Neural progenitor cell (in vitro differentiated cells): ENCODE measurements at regions not wholly inside any gene's neighbourhood (a gene's known extent, or its start where the extent isn't known, plus 50 kb on each side); places are given as distances from the start of the nearest gene placed in this dataset.

Experiments used
- DNase-seq: peaks from one replicate; pipeline ENCODE4 v3.0.0-alpha.2; 2016; ENCODE audit warnings: low spot score
- H2AFZ ChIP-seq: fragments of 200-600 bp; sonication (generic); replicated peaks from 2 replicates; pipeline ENCODE4 v1.6.1; 2016; ENCODE audit warnings: antibody characterized with exemption
- H3F3A ChIP-seq: fragments of 200-600 bp; sonication (generic); 2 replicates; pipeline ENCODE4 v1.6.1; 2016; ENCODE audit warnings: antibody characterized with exemption, low read depth
- H3K27ac ChIP-seq: fragments of 200-600 bp; sonication (generic); 2 replicates; pipeline ENCODE4 v1.5.1; 2016; ENCODE audit warnings: mild to moderate bottlenecking
- H3K27me3 ChIP-seq: fragments of 200-600 bp; sonication (generic); 2 replicates; pipeline ENCODE4 v1.6.1; 2016; ENCODE audit warnings: mild to moderate bottlenecking, moderate library complexity
- H3K36me3 ChIP-seq: fragments of 200-600 bp; sonication (generic); 2 replicates; pipeline ENCODE4 v1.5.1; 2016
- H3K4me1 ChIP-seq: fragments of 200-600 bp; sonication (generic); 2 replicates; pipeline ENCODE4 v1.6.1; 2016; ENCODE audit warnings: mixed run types
- H3K4me2 ChIP-seq: fragments of 200-600 bp; sonication (generic); 2 replicates; pipeline ENCODE4 v1.6.1; 2016
- H3K4me3 ChIP-seq: fragments of 200-600 bp; sonication (generic); 2 replicates; pipeline ENCODE4 v1.5.1; 2016
- H3K79me2 ChIP-seq: fragments of 200-600 bp; sonication (generic); 2 replicates; pipeline ENCODE4 v1.6.1; 2016; ENCODE audit warnings: low read depth
- H3K9ac ChIP-seq: fragments of 200-600 bp; sonication (generic); 2 replicates; pipeline ENCODE4 v1.6.1; 2016
- H3K9me3 ChIP-seq: fragments of 200-600 bp; sonication (generic); 2 replicates; pipeline ENCODE4 v1.5.1; 2016; ENCODE audit warnings: low read depth
- H4K20me1 ChIP-seq: fragments of 200-600 bp; sonication (generic); 2 replicates; pipeline ENCODE4 v1.6.1; 2016; ENCODE audit warnings: low read depth
- H3K27ac Mint-ChIP-seq: 3 replicates; pipeline ENCODE4 v1.8.0; 2021; ENCODE audit warnings: mixed read lengths
- H3K27me3 Mint-ChIP-seq: 2 replicates; pipeline ENCODE4 v1.8.0; 2022; ENCODE audit warnings: low read depth, mild to moderate bottlenecking, inconsistent platforms, moderate library complexity, mixed read lengths; ENCODE audit not compliant: insufficient read depth
- H3K36me3 Mint-ChIP-seq: 3 replicates; pipeline ENCODE4 v1.8.0; 2021; ENCODE audit warnings: mixed read lengths
- H3K4me1 Mint-ChIP-seq: 3 replicates; pipeline ENCODE4 v1.8.0; 2021; ENCODE audit warnings: mixed read lengths
- H3K4me3 Mint-ChIP-seq: 3 replicates; pipeline ENCODE4 v1.8.0; 2021; ENCODE audit warnings: mild to moderate bottlenecking, moderate library complexity, mixed read lengths
- H3K9me3 Mint-ChIP-seq: 3 replicates; pipeline ENCODE4 v1.8.0; 2020; ENCODE audit warnings: mixed read lengths
- EZH2 ChIP-seq: fragments of 200-600 bp; sonication (generic); IDR thresholded peaks from 2 replicates; pipeline ENCODE4 v1.6.1; 2017; ENCODE audit warnings: antibody characterized with exemption, mild to moderate bottlenecking, moderate library complexity
- EZH2phosphoT487 ChIP-seq: fragments of 200-600 bp; sonication (generic); IDR thresholded peaks from 2 replicates; pipeline ENCODE4 v1.6.1; 2017; ENCODE audit warnings: antibody characterized with exemption
- TF ChIP-seq, protein P1 (sequence below): fragments of 200-600 bp; sonication (generic); IDR thresholded peaks from 2 replicates; pipeline ENCODE4 v1.5.1; 2017; ENCODE audit warnings: antibody characterized with exemption, mild to moderate bottlenecking

DNA sequence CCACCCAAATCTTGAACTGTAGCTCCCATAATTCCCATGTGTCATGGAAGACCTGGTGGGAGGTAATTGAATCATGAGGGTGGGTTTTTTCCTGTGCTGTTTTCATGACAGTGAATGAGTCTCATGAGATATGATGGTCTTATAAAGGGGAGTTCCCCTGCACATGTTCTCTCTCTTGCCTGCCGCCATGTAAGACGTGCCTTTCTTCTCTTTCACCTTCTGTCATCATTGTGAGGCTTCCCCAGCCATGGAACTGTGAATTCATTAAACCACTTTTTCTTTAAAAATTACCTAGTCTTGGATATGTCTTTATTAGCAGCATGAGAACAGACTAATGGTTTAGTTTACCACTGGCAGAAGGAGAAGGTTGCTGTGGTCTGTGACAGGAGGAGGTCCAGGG, 111.5 kb upstream of the RAB18 start:
- Histone ChIP-seq H3K4me2 (no peak overlapping the region), H3K4me1 (no peaks in the 10 kb centered on the region), H3K27me3 (no peaks in the 10 kb centered on the region), H4K20me1 (no peaks in the 10 kb centered on the region), H3K36me3 (no peaks in the 10 kb centered on the region), H3F3A (no peaks in the 10 kb centered on the region), H3K9me3 (no peaks in the 10 kb centered on the region), H2AFZ (no peak overlapping the region), H3K27ac (no peak overlapping the region), H3K4me3 (no peak overlapping the region), H3K9ac (no peak overlapping the region), H3K79me2 (no peaks in the 10 kb centered on the region)
- H3K9me3 Mint-ChIP-seq, result peaks cover 2% of the 10 kb centered on the region
- H3K27me3 Mint-ChIP-seq, result peaks cover 8% of the 10 kb centered on the region
- no peak overlapping the region for H3K27ac Mint-ChIP-seq
- no peaks in the 10 kb centered on the region for H3K4me1 Mint-ChIP-seq
- no peak overlapping the region for H3K4me3 Mint-ChIP-seq
- no peaks in the 10 kb centered on the region for H3K36me3 Mint-ChIP-seq
- DNase-seq, result no peak
- TF ChIP-seq, protein P1, sequence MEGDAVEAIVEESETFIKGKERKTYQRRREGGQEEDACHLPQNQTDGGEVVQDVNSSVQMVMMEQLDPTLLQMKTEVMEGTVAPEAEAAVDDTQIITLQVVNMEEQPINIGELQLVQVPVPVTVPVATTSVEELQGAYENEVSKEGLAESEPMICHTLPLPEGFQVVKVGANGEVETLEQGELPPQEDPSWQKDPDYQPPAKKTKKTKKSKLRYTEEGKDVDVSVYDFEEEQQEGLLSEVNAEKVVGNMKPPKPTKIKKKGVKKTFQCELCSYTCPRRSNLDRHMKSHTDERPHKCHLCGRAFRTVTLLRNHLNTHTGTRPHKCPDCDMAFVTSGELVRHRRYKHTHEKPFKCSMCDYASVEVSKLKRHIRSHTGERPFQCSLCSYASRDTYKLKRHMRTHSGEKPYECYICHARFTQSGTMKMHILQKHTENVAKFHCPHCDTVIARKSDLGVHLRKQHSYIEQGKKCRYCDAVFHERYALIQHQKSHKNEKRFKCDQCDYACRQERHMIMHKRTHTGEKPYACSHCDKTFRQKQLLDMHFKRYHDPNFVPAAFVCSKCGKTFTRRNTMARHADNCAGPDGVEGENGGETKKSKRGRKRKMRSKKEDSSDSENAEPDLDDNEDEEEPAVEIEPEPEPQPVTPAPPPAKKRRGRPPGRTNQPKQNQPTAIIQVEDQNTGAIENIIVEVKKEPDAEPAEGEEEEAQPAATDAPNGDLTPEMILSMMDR, result no peak
- TF ChIP-seq EZH2phosphoT487, result no peak
- TF ChIP-seq EZH2, result no peak

DNA sequence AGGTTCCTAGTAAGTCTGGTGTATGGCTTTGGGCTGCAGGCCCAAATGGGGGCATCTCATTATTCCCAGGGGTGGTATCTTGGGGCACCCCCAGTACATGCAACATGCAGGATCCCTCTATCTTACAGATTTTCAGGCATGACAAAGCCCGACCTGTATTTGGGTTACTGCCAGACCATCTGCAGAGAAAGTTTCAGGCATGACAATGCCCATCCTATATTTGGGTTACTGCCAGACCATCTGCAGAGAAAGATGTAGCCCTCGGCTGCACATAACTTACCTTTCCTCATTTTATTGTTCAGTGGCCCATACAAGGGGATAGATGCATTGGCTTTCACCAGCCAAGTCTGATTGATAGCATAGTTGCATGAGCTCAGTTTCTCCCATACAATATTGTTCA, 112.2 kb upstream of the RAB18 start:
- Histone ChIP-seq H4K20me1 (no peaks in the 10 kb centered on the region), H3K27me3 (no peaks in the 10 kb centered on the region), H3K36me3 (no peaks in the 10 kb centered on the region), H3F3A (no peaks in the 10 kb centered on the region), H3K4me2 (no peak overlapping the region), H3K4me3 (no peak overlapping the region), H3K4me1 (no peaks in the 10 kb centered on the region), H3K9me3 (no peaks in the 10 kb centered on the region), H2AFZ (no peak overlapping the region), H3K27ac (no peak overlapping the region), H3K9ac (no peak overlapping the region), H3K79me2 (no peaks in the 10 kb centered on the region)
- Mint-ChIP-seq H3K27me3 (peaks cover 8% of the 10 kb centered on the region), H3K36me3 (no peaks in the 10 kb centered on the region), H3K27ac (no peak overlapping the region), H3K4me3 (no peak overlapping the region), H3K9me3 (peaks cover 2% of the 10 kb centered on the region), H3K4me1 (no peaks in the 10 kb centered on the region)
- no peak for TF ChIP-seq EZH2phosphoT487
- TF ChIP-seq, protein P1, result no peak
- TF ChIP-seq EZH2, result no peak
- DNase-seq, result no peak

DNA sequence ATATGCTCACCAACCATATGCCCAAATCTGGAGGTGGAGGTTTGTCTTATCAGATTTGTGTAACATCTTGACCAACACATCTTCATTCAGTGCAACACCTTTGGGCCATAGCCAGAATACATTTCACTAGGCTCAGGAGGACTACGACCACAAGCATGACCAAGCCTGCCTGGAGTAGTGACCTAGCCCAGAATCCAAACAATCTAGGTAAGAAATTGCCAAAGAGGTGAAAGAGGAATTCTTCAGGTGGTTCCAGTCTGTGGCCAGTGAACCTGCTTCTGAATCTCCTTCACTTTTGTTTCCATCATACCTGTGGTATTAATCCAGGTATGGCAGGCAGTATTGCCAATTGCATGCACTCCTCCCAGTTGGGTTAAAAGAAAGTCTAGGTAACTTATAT, 112.8 kb upstream of the RAB18 start:
- DNase-seq, result no peak
- Histone ChIP-seq H3K4me2 (no peak overlapping the region), H3K36me3 (no peaks in the 10 kb centered on the region), H3K4me3 (no peak overlapping the region), H3K27me3 (no peaks in the 10 kb centered on the region), H2AFZ (no peak overlapping the region), H3K9ac (no peak overlapping the region), H3K9me3 (no peaks in the 10 kb centered on the region), H3F3A (no peaks in the 10 kb centered on the region), H3K27ac (no peak overlapping the region), H3K79me2 (no peaks in the 10 kb centered on the region), H4K20me1 (no peaks in the 10 kb centered on the region), H3K4me1 (no peaks in the 10 kb centered on the region)
- H3K27me3 Mint-ChIP-seq, result peaks cover 8% of the 10 kb centered on the region
- H3K9me3 Mint-ChIP-seq, result peaks cover 2% of the 10 kb centered on the region
- H3K4me3 Mint-ChIP-seq, result no peak overlapping the region
- no peaks in the 10 kb centered on the region for H3K4me1 Mint-ChIP-seq
- TF ChIP-seq, protein P1, result no peak
- TF ChIP-seq EZH2 (no peak), EZH2phosphoT487 (no peak)
- no peaks in the 10 kb centered on the region for H3K36me3 Mint-ChIP-seq
- H3K27ac Mint-ChIP-seq, result no peak overlapping the region

DNA sequence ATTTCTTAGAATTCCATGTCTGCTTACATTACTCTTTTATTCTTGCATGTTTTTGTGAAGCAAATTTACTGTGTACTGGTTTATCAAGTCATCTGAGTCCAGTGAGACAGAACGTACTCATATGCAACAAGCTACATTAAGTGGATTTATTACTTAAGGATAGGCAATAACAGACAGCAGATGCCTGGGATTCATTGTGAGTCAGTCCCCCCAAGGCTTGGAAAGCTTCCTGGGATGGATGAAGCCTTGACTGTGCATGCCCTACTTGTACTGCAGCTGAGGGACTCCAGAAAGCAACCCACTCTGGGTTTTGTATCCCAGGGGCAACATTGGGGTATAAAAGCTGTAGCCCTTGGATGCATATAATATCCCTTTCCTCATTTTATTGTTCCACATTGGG, 113.4 kb upstream of the RAB18 start:
- TF ChIP-seq EZH2 (no peak), EZH2phosphoT487 (no peak)
- TF ChIP-seq, protein P1, result no peak
- Histone ChIP-seq H3K9me3 (no peaks in the 10 kb centered on the region), H3F3A (no peaks in the 10 kb centered on the region), H3K36me3 (no peaks in the 10 kb centered on the region), H4K20me1 (no peaks in the 10 kb centered on the region), H3K9ac (no peak overlapping the region), H3K4me3 (no peak overlapping the region), H3K27me3 (no peaks in the 10 kb centered on the region), H3K4me2 (no peak overlapping the region), H2AFZ (no peak overlapping the region), H3K4me1 (no peaks in the 10 kb centered on the region), H3K79me2 (no peaks in the 10 kb centered on the region), H3K27ac (no peak overlapping the region)
- H3K9me3 Mint-ChIP-seq, result peaks cover 2% of the 10 kb centered on the region
- no peak overlapping the region for H3K27ac Mint-ChIP-seq
- no peak for DNase-seq
- no peaks in the 10 kb centered on the region for H3K4me1 Mint-ChIP-seq
- no peak overlapping the region for H3K4me3 Mint-ChIP-seq
- no peaks in the 10 kb centered on the region for H3K36me3 Mint-ChIP-seq
- peaks cover 8% of the 10 kb centered on the region for H3K27me3 Mint-ChIP-seq
